ENCODE measurements at regions not wholly inside any gene's neighbourhood (a gene's known extent, or its start where the extent isn't known, plus 50 kb on each side); places are given as distances from the start of the nearest gene placed in this dataset.
"Not testable (repeated sequence)": the region's sequence is repeated elsewhere in the genome, so short reads cannot be mapped to it uniquely, and the experiment has no call there.

DNA sequence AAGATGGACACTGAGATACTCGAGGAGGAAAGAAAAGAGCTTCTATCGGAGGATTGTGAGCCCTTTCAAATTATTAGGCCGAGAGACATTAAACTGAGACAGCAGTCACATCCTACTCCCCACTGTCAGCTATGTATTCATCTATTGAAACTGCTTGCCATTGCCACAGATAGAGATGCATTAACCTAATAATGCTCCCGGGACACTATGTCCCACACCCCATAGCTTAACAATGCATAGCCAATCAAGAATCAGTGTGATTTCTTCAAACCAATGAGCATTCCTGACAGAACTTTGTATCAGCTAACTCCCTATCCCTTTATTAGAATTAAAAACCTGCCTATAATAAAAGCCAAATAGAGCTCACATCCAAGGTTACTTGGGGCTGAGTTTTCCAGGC lies 118.1 kb upstream of the NEIL3 start:
- intact Hi-C loops (cut with micrococcal nuclease) = no loop called here

DNA sequence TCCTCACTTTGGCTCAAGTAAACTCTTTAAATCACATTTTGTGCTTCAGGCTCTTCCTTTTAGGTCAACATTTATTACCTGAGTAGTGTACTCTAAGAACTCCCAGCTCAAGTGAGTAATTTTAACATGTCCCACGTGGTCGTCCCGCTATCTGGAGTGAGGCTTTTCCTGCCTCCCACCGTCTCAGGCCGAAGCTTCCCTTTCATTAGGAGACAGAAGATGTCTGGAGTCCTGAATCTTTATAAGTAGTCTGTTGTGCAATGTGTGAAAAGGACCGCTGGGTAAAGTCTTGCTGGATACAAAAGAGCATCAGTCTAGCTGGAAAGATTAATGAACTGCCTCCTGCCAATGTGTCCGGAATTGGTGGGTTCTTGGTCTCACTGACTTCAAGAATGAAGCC lies 117.7 kb upstream of the NEIL3 start:
- intact Hi-C loops (cut with micrococcal nuclease) = no loop called here
- Mint-ChIP-seq H3K27ac (no peak overlapping the region), H3K27me3 (no peaks in the 10 kb centered on the region), H3K4me3 (no peak overlapping the region), H3K36me3 (ENCODE audit: low read depth) (no peaks in the 10 kb centered on the region), H3K4me1 (ENCODE audit: low read depth) (no peaks in the 10 kb centered on the region), H3K9me3 (peaks cover 5% of the 10 kb centered on the region)

More for the DNA sequence above, 118.1 kb upstream of the NEIL3 start:
- Mint-ChIP-seq H3K27ac (no peak overlapping the region), H3K27me3 (no peaks in the 10 kb centered on the region), H3K36me3 (ENCODE audit: low read depth) (no peaks in the 10 kb centered on the region), H3K4me1 (ENCODE audit: low read depth) (no peaks in the 10 kb centered on the region), H3K9me3 (peaks cover 1% of the 10 kb centered on the region), H3K4me3 (no peak overlapping the region)

GRCh38 chr4:177193024-177193715 lies 116.5 kb upstream of the NEIL3 start:
- intact Hi-C loops (cut with micrococcal nuclease); H3K36me3 Mint-ChIP-seq (ENCODE audit: low read depth); H3K4me3 Mint-ChIP-seq; H3K27me3 Mint-ChIP-seq; H3K27ac Mint-ChIP-seq; H3K4me1 Mint-ChIP-seq (ENCODE audit: low read depth): not testable (repeated sequence)
- peaks cover 11% of the 10 kb centered on the region for H3K9me3 Mint-ChIP-seq

DNA sequence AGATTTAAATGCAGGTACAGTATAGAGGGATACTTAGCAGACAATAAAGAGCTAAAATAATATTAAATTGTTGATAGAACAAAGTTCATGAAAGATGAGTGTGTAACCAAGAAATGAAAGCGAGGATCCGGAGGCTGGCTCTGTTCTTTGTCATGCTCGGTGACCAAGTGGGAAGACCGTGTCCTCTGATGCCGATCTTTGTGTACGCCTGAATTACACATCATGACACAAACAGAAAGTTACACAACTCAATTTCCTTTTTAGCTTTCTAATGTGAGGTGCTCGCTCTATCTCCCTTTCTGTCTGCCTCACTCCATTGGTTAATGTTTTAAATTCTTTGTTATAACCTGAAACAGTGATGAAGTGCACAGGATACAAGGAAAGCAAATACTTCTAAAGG lies 114.8 kb upstream of the NEIL3 start:
- Mint-ChIP-seq H3K9me3 (peaks cover 11% of the 10 kb centered on the region), H3K4me1 (ENCODE audit: low read depth) (no peaks in the 10 kb centered on the region), H3K36me3 (ENCODE audit: low read depth) (no peaks in the 10 kb centered on the region), H3K27ac (no peak overlapping the region), H3K4me3 (no peak overlapping the region), H3K27me3 (no peaks in the 10 kb centered on the region)
- intact Hi-C loops (cut with micrococcal nuclease) = no loop called here

DNA sequence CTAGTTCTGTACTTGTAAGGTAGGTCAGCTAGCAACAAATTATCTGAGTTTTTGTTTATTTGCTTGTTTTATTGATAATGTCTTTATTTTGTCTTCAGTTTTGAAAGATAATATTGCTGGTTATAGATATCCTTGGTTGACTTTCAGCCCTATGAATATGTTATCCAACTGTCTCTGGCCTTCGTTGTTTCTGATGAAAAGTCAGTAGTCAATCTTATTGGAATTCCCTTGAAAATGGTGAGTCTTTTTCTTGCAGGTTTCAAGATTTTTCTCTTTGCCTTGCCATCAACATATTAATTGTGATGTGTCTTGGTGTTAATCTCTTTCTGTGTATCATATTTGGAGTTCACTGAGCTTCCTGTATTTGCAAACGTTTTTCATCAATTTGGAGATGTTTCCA lies 113.1 kb upstream of the NEIL3 start:
- Mint-ChIP-seq H3K4me3 (no peak overlapping the region), H3K9me3 (peaks cover 11% of the 10 kb centered on the region), H3K27me3 (no peaks in the 10 kb centered on the region), H3K4me1 (ENCODE audit: low read depth) (no peaks in the 10 kb centered on the region), H3K27ac (no peak overlapping the region), H3K36me3 (ENCODE audit: low read depth) (no peaks in the 10 kb centered on the region)
- intact Hi-C loops (cut with micrococcal nuclease) = no loop called here

GRCh38 chr4:177201614-177202013 lies 108.1 kb upstream of the NEIL3 start:
- peaks cover 9% of the 10 kb centered on the region for H3K9me3 Mint-ChIP-seq
- no peak overlapping the region for H3K4me3 Mint-ChIP-seq
- no peaks in the 10 kb centered on the region for H3K27me3 Mint-ChIP-seq
- intact Hi-C loops (cut with micrococcal nuclease) = no loop called here
- H3K36me3 Mint-ChIP-seq (ENCODE audit: low read depth) = no peaks in the 10 kb centered on the region
- H3K4me1 Mint-ChIP-seq (ENCODE audit: low read depth) = no peaks in the 10 kb centered on the region
- no peak overlapping the region for H3K27ac Mint-ChIP-seq

DNA sequence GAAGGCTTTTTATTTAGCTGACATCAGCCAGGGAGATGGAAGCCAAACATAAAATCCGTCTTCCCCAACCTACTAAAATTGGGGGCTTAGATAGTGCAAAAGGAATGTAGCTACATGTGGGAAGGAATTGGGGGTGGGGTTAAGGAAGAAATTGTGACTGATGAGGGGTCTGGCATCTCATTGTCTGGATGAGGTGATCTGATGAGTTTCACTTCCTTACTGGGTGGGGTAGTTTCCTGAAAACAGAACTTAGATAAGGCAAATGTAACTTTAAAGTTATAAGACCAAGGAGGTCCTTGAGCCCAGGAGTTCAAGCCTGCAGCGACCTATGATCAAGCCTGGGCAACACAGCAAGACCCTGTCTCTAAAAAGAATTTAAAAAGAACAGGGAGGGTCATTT lies 105.5 kb upstream of the NEIL3 start:
- Mint-ChIP-seq H3K4me3 (no peak overlapping the region), H3K27me3 (no peaks in the 10 kb centered on the region), H3K9me3 (no peaks in the 10 kb centered on the region), H3K36me3 (ENCODE audit: low read depth) (no peaks in the 10 kb centered on the region), H3K4me1 (ENCODE audit: low read depth) (no peaks in the 10 kb centered on the region), H3K27ac (no peak overlapping the region)
- intact Hi-C loops (cut with micrococcal nuclease) = no loop called here

DNA sequence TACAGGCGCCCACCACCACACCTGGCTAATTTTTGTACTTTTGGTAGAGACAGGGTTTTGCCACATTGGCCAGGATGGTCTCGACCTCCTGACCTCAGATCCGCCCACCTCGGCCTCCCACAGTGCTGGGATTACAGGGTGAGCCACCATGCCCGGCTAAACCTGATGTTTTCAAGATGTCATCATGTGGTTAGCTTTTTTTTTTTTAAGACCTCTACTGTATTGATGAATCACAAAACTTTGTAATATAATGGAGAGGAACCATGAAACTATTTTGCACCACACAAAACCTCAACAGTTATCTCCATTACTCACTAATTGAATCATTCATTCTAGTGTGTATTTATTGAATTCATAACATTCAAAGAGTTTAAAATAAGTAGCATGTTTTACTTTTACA lies 94.7 kb upstream of the NEIL3 start:
- intact Hi-C loops (cut with micrococcal nuclease) = no loop called here
- Mint-ChIP-seq H3K27me3 (no peaks in the 10 kb centered on the region), H3K27ac (no peak overlapping the region), H3K4me3 (no peak overlapping the region), H3K9me3 (no peaks in the 10 kb centered on the region), H3K4me1 (ENCODE audit: low read depth) (no peaks in the 10 kb centered on the region), H3K36me3 (ENCODE audit: low read depth) (no peaks in the 10 kb centered on the region)

GRCh38 chr4:177220376-177220775 lies 89.3 kb upstream of the NEIL3 start:
- Mint-ChIP-seq H3K27ac (no peak overlapping the region), H3K4me1 (ENCODE audit: low read depth) (no peaks in the 10 kb centered on the region), H3K4me3 (no peak overlapping the region), H3K9me3 (no peaks in the 10 kb centered on the region), H3K36me3 (ENCODE audit: low read depth) (no peaks in the 10 kb centered on the region), H3K27me3 (no peaks in the 10 kb centered on the region)
- intact Hi-C loops (cut with micrococcal nuclease) = no loop called here

DNA sequence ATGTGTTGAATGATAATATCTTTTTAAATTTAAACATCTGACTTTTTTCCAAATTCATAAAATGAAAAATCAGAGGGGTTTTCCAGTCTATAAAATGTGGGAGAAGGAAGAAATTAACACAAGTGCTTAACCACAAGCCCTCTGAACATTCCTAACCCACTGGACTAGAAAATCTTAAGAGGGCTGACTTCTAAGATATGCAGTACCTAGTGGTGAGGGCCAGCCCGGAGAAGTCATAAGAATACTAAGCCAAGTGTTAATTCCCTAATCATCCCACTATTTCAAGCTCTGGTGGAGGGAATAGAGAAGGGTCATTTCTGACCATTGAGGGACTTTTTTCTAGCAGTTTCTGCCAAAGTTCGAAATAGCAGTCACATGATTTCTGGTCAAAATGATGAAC lies 86.9 kb upstream of the NEIL3 start:
- Mint-ChIP-seq H3K4me1 (ENCODE audit: low read depth) (no peaks in the 10 kb centered on the region), H3K27ac (no peak overlapping the region), H3K9me3 (no peaks in the 10 kb centered on the region), H3K36me3 (ENCODE audit: low read depth) (no peaks in the 10 kb centered on the region), H3K27me3 (no peaks in the 10 kb centered on the region), H3K4me3 (no peak overlapping the region)
- intact Hi-C loops (cut with micrococcal nuclease) = no loop called here

DNA sequence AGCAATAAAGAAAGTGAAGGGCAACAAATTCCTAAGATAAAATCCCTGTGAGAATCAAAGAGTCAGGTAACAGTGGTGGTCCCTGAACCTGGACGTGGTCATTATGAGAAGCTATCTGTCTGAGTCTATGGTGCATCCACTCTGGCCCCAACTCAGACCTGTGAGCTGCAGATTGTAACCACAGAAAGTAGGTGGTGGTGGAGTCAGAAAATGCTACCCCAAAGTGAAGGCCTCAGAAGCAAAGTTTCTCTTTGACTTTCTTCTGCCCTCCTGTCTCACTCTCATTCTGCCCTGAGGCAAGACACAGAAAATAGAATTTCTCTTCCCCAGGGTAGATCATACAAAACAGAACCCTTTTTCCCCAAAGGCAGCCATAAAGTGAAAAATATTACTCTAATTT lies 84.1 kb upstream of the NEIL3 start:
- intact Hi-C loops (cut with micrococcal nuclease) = no loop called here
- Mint-ChIP-seq H3K36me3 (ENCODE audit: low read depth) (no peaks in the 10 kb centered on the region), H3K4me1 (ENCODE audit: low read depth) (no peaks in the 10 kb centered on the region), H3K9me3 (no peaks in the 10 kb centered on the region), H3K4me3 (no peak overlapping the region), H3K27ac (no peak overlapping the region), H3K27me3 (no peaks in the 10 kb centered on the region)

GRCh38 chr4:177227636-177228035 lies 82.0 kb upstream of the NEIL3 start:
- no peak overlapping the region for H3K4me3 Mint-ChIP-seq
- H3K36me3 Mint-ChIP-seq (ENCODE audit: low read depth) = no peaks in the 10 kb centered on the region
- no peak overlapping the region for H3K27ac Mint-ChIP-seq
- intact Hi-C loops (cut with micrococcal nuclease) = no loop called here
- H3K27me3 Mint-ChIP-seq = no peaks in the 10 kb centered on the region
- H3K4me1 Mint-ChIP-seq (ENCODE audit: low read depth) = peaks cover 5% of the 10 kb centered on the region
- no peaks in the 10 kb centered on the region for H3K9me3 Mint-ChIP-seq

DNA sequence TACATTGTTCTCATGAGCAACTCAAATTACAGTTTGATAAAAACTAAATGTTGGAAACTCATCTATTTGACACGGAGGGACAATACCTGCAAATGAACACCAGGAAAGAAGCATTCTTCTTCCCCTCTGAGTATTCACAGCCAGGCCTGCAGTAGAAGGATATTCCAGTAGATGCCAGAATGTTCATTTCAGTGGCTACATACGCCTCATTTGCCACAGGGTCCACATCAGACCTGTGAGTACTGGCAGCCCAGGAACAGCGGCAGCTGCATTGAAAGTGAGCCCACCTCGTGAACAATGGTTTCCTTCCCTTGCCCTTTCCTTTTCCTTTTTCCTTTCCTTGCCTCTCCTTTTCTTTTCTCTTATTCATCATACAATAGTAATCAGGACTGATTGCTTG lies 81.1 kb upstream of the NEIL3 start:
- H3K27ac Mint-ChIP-seq = no peak overlapping the region
- no peaks in the 10 kb centered on the region for H3K36me3 Mint-ChIP-seq (ENCODE audit: low read depth)
- no peaks in the 10 kb centered on the region for H3K9me3 Mint-ChIP-seq
- no peak overlapping the region for H3K4me3 Mint-ChIP-seq
- intact Hi-C loops (cut with micrococcal nuclease) = no loop called here
- no peaks in the 10 kb centered on the region for H3K27me3 Mint-ChIP-seq
- peaks cover 5% of the 10 kb centered on the region for H3K4me1 Mint-ChIP-seq (ENCODE audit: low read depth)

GRCh38 chr4:177229331-177229730 lies 80.3 kb upstream of the NEIL3 start:
- intact Hi-C loops (cut with micrococcal nuclease) = no loop called here
- peak overlapping the region; percentile 43 for H3K4me3 Mint-ChIP-seq
- H3K27me3 Mint-ChIP-seq = no peaks in the 10 kb centered on the region
- no peak overlapping the region for H3K27ac Mint-ChIP-seq
- H3K9me3 Mint-ChIP-seq = no peaks in the 10 kb centered on the region
- peaks cover 5% of the 10 kb centered on the region for H3K4me1 Mint-ChIP-seq (ENCODE audit: low read depth)
- no peaks in the 10 kb centered on the region for H3K36me3 Mint-ChIP-seq (ENCODE audit: low read depth)

- Mint-ChIP-seq H3K4me1 (ENCODE audit: low read depth) (peaks cover 5% of the 10 kb centered on the region), H3K4me3 (no peak overlapping the region), H3K9me3 (no peaks in the 10 kb centered on the region), H3K27me3 (no peaks in the 10 kb centered on the region), H3K36me3 (ENCODE audit: low read depth) (no peaks in the 10 kb centered on the region), H3K27ac (no peak overlapping the region)
- intact Hi-C loops (cut with micrococcal nuclease) = no loop called here
Measured at GRCh38 chr4:177232473-177232872, 77.2 kb upstream of the NEIL3 start.
